Neural progenitor cell (in vitro differentiated cells): ENCODE measurements at regions not wholly inside any gene's neighbourhood (a gene's known extent, or its start where the extent isn't known, plus 50 kb on each side); places are given as distances from the start of the nearest gene placed in this dataset.
"Not testable (repeated sequence)": the region's sequence is repeated elsewhere in the genome, so short reads cannot be mapped to it uniquely, and the experiment has no call there.

Source experiments
- CTCF ChIP-seq: fragments of 200-600 bp; sonication (generic); IDR thresholded peaks from 2 replicates; pipeline ENCODE4 v1.5.1; 2017; ENCODE audit warnings: antibody characterized with exemption, mild to moderate bottlenecking
- EZH2 ChIP-seq: fragments of 200-600 bp; sonication (generic); IDR thresholded peaks from 2 replicates; pipeline ENCODE4 v1.6.1; 2017; ENCODE audit warnings: antibody characterized with exemption, mild to moderate bottlenecking, moderate library complexity
- EZH2phosphoT487 ChIP-seq: fragments of 200-600 bp; sonication (generic); IDR thresholded peaks from 2 replicates; pipeline ENCODE4 v1.6.1; 2017; ENCODE audit warnings: antibody characterized with exemption

GRCh38 chrX:3911012-3911411, 197.6 kb upstream of the PRKX start:
- TF ChIP-seq CTCF, EZH2, EZH2phosphoT487: not testable (repeated sequence)
